ENCODE measurements at regions not wholly inside any gene's neighbourhood (a gene's known extent, or its start where the extent isn't known, plus 50 kb on each side); places are given as distances from the start of the nearest gene placed in this dataset.
A peak's percentile ranks its signal among the peaks of the same experiment; 100 is the strongest.

GRCh38 chr2:220143336-220143735, 515.9 kb downstream of the SLC4A3 start:
- H3K36me3 ChIP-seq (ENCODE audit: control insufficient read depth, insufficient read depth, low read length): no peaks in the 10 kb centered on the region

GRCh38 chr2:220144411-220144810, 517.0 kb downstream of the SLC4A3 start:
- H3K4me1 ChIP-seq (ENCODE audit: control insufficient read depth, low read depth, low read length): no peaks in the 10 kb centered on the region
- no peak overlapping the region for H3K18ac ChIP-seq (ENCODE audit: low read length)
- H2AK5ac ChIP-seq (ENCODE audit: low read length): no peak overlapping the region
- no peak overlapping the region for H3K27ac ChIP-seq (ENCODE audit: low read depth, low read length)
- no peaks in the 10 kb centered on the region for H3K79me2 ChIP-seq (ENCODE audit: control insufficient read depth, insufficient read depth, low read length)
- no peaks in the 10 kb centered on the region for H3K36me3 ChIP-seq (ENCODE audit: control insufficient read depth, insufficient read depth, low read length)
- H3K23ac ChIP-seq (ENCODE audit: low read length): no peak overlapping the region
- no peaks in the 10 kb centered on the region for H3K79me1 ChIP-seq (ENCODE audit: low read length)
- H4K5ac ChIP-seq (ENCODE audit: low read length): no peak overlapping the region
- H3K4ac ChIP-seq (ENCODE audit: low read depth, low read length): no peak overlapping the region
- no peak overlapping the region for H2BK5ac ChIP-seq (ENCODE audit: low read length)
- DNase-seq: no peak
- no peak overlapping the region for H2BK15ac ChIP-seq (replicated peaks; ENCODE audit: low read depth)
- no CpG with 5 or more reads among the region's 2 CpGs for WGBS (ENCODE audit: extremely low coverage, insufficient coverage, low lambda C conversion rate)
- no peak overlapping the region for H3K56ac ChIP-seq (ENCODE audit: low read length)
- no peak overlapping the region for H3K4me3 ChIP-seq (ENCODE audit: low read length)
- H3K27me3 ChIP-seq (ENCODE audit: insufficient read depth, low read length, poor library complexity): no peaks in the 10 kb centered on the region
- H2BK120ac ChIP-seq (ENCODE audit: low read depth, low read length): no peak overlapping the region
- no peak overlapping the region for H4K8ac ChIP-seq (ENCODE audit: low read depth, low read length)
- H3K4me2 ChIP-seq (ENCODE audit: low read length): no peak overlapping the region
- H3K9ac ChIP-seq (ENCODE audit: low read length): no peak overlapping the region

More at GRCh38 chr2:220143336-220143735, 515.9 kb downstream of the SLC4A3 start:
- Histone ChIP-seq H3K79me1 (ENCODE audit: low read length) (no peaks in the 10 kb centered on the region), H2AK5ac (ENCODE audit: low read length) (no peak overlapping the region), H3K4ac (ENCODE audit: low read depth, low read length) (no peak overlapping the region), H3K9ac (ENCODE audit: low read length) (no peak overlapping the region), H2BK120ac (ENCODE audit: low read depth, low read length) (no peak overlapping the region), H3K23ac (ENCODE audit: low read length) (no peak overlapping the region), H3K56ac (ENCODE audit: low read length) (no peak overlapping the region), H2BK15ac (replicated peaks; ENCODE audit: low read depth) (no peak overlapping the region), H3K27ac (ENCODE audit: low read depth, low read length) (no peak overlapping the region), H3K18ac (ENCODE audit: low read length) (no peak overlapping the region), H3K4me1 (ENCODE audit: control insufficient read depth, low read depth, low read length) (no peaks in the 10 kb centered on the region), H3K79me2 (ENCODE audit: control insufficient read depth, insufficient read depth, low read length) (no peaks in the 10 kb centered on the region), H3K4me2 (ENCODE audit: low read length) (no peak overlapping the region), H2BK5ac (ENCODE audit: low read length) (no peak overlapping the region), H4K8ac (ENCODE audit: low read depth, low read length) (no peak overlapping the region), H3K27me3 (ENCODE audit: insufficient read depth, low read length, poor library complexity) (no peaks in the 10 kb centered on the region), H4K5ac (ENCODE audit: low read length) (no peak overlapping the region), H3K4me3 (ENCODE audit: low read length) (no peak overlapping the region)
- peak; percentile 25 for DNase-seq
- WGBS (ENCODE audit: extremely low coverage, insufficient coverage, low lambda C conversion rate): no CpG with 5 or more reads among the region's 2 CpGs

- no peak overlapping the region for H3K4me3 ChIP-seq (ENCODE audit: low read length)
- no peak overlapping the region for H4K5ac ChIP-seq (ENCODE audit: low read length)
- no CpG with 5 or more reads among the region's 7 CpGs for WGBS (ENCODE audit: extremely low coverage, insufficient coverage, low lambda C conversion rate)
- no peak overlapping the region for H3K56ac ChIP-seq (ENCODE audit: low read length)
- H3K79me1 ChIP-seq (ENCODE audit: low read length): no peaks in the 10 kb centered on the region
- no peak overlapping the region for H2BK120ac ChIP-seq (ENCODE audit: low read depth, low read length)
- no peaks in the 10 kb centered on the region for H3K79me2 ChIP-seq (ENCODE audit: control insufficient read depth, insufficient read depth, low read length)
- no peak overlapping the region for H2BK15ac ChIP-seq (replicated peaks; ENCODE audit: low read depth)
- no peak overlapping the region for H3K4me2 ChIP-seq (ENCODE audit: low read length)
- no peaks in the 10 kb centered on the region for H3K27me3 ChIP-seq (ENCODE audit: insufficient read depth, low read length, poor library complexity)
- H3K18ac ChIP-seq (ENCODE audit: low read length): no peak overlapping the region
- H2BK5ac ChIP-seq (ENCODE audit: low read length): no peak overlapping the region
- no peak overlapping the region for H3K23ac ChIP-seq (ENCODE audit: low read length)
- H2AK5ac ChIP-seq (ENCODE audit: low read length): no peak overlapping the region
- no peak for DNase-seq
- H3K4ac ChIP-seq (ENCODE audit: low read depth, low read length): no peak overlapping the region
- no peak overlapping the region for H4K8ac ChIP-seq (ENCODE audit: low read depth, low read length)
- no peak overlapping the region for H3K9ac ChIP-seq (ENCODE audit: low read length)
- H3K27ac ChIP-seq (ENCODE audit: low read depth, low read length): no peak overlapping the region
- no peaks in the 10 kb centered on the region for H3K36me3 ChIP-seq (ENCODE audit: control insufficient read depth, insufficient read depth, low read length)
- no peaks in the 10 kb centered on the region for H3K4me1 ChIP-seq (ENCODE audit: control insufficient read depth, low read depth, low read length)
Observed at GRCh38 chr2:220147161-220148038, 520.0 kb downstream of the SLC4A3 start.

- Histone ChIP-seq H3K4me1 (ENCODE audit: control insufficient read depth, low read depth, low read length) (no peaks in the 10 kb centered on the region), H4K8ac (ENCODE audit: low read depth, low read length) (no peak overlapping the region), H3K79me1 (ENCODE audit: low read length) (no peaks in the 10 kb centered on the region), H2AK5ac (ENCODE audit: low read length) (no peak overlapping the region), H3K9ac (ENCODE audit: low read length) (no peak overlapping the region), H4K5ac (ENCODE audit: low read length) (no peak overlapping the region), H3K18ac (ENCODE audit: low read length) (no peak overlapping the region), H3K36me3 (ENCODE audit: control insufficient read depth, insufficient read depth, low read length) (no peaks in the 10 kb centered on the region), H3K4me2 (ENCODE audit: low read length) (no peak overlapping the region), H3K27ac (ENCODE audit: low read depth, low read length) (no peak overlapping the region), H3K4me3 (ENCODE audit: low read length) (no peak overlapping the region), H2BK15ac (replicated peaks; ENCODE audit: low read depth) (no peak overlapping the region), H3K27me3 (ENCODE audit: insufficient read depth, low read length, poor library complexity) (no peaks in the 10 kb centered on the region), H2BK120ac (ENCODE audit: low read depth, low read length) (no peak overlapping the region), H3K79me2 (ENCODE audit: control insufficient read depth, insufficient read depth, low read length) (no peaks in the 10 kb centered on the region), H3K23ac (ENCODE audit: low read length) (no peak overlapping the region), H3K4ac (ENCODE audit: low read depth, low read length) (no peak overlapping the region), H2BK5ac (ENCODE audit: low read length) (no peak overlapping the region), H3K56ac (ENCODE audit: low read length) (no peak overlapping the region)
- no CpG with 5 or more reads among the region's 9 CpGs for whole genome bisulfite sequencing (ENCODE audit: extremely low coverage, insufficient coverage, low lambda C conversion rate)
- DNase-seq: no peak
Observed at GRCh38 chr2:220148471-220149248, 521.2 kb downstream of the SLC4A3 start.

GRCh38 chr2:220151341-220151740, 523.9 kb downstream of the SLC4A3 start:
- no peaks in the 10 kb centered on the region for H3K36me3 ChIP-seq (ENCODE audit: control insufficient read depth, insufficient read depth, low read length)
- no peak overlapping the region for H3K4ac ChIP-seq (ENCODE audit: low read depth, low read length)
- H3K4me1 ChIP-seq (ENCODE audit: control insufficient read depth, low read depth, low read length): no peaks in the 10 kb centered on the region
- H2AK5ac ChIP-seq (ENCODE audit: low read length): no peak overlapping the region
- H3K79me1 ChIP-seq (ENCODE audit: low read length): no peaks in the 10 kb centered on the region
- no CpG with 5 or more reads among the region's 2 CpGs for WGBS (ENCODE audit: extremely low coverage, insufficient coverage, low lambda C conversion rate)
- H3K9ac ChIP-seq (ENCODE audit: low read length): no peak overlapping the region
- H3K79me2 ChIP-seq (ENCODE audit: control insufficient read depth, insufficient read depth, low read length): no peaks in the 10 kb centered on the region
- no peak for DNase-seq
- no peak overlapping the region for H4K8ac ChIP-seq (ENCODE audit: low read depth, low read length)
- no peak overlapping the region for H2BK5ac ChIP-seq (ENCODE audit: low read length)
- H4K5ac ChIP-seq (ENCODE audit: low read length): no peak overlapping the region
- H3K4me2 ChIP-seq (ENCODE audit: low read length): no peak overlapping the region
- H2BK15ac ChIP-seq (replicated peaks; ENCODE audit: low read depth): no peak overlapping the region
- H3K18ac ChIP-seq (ENCODE audit: low read length): no peak overlapping the region
- no peak overlapping the region for H3K4me3 ChIP-seq (ENCODE audit: low read length)
- H3K23ac ChIP-seq (ENCODE audit: low read length): no peak overlapping the region
- no peak overlapping the region for H3K56ac ChIP-seq (ENCODE audit: low read length)
- H3K27ac ChIP-seq (ENCODE audit: low read depth, low read length): no peak overlapping the region
- H2BK120ac ChIP-seq (ENCODE audit: low read depth, low read length): no peak overlapping the region
- no peaks in the 10 kb centered on the region for H3K27me3 ChIP-seq (ENCODE audit: insufficient read depth, low read length, poor library complexity)

Data from mesendoderm (in vitro differentiated cells).